ENCODE measurements at regions not wholly inside any gene's neighbourhood (a gene's known extent, or its start where the extent isn't known, plus 50 kb on each side); places are given as distances from the start of the nearest gene placed in this dataset.
"Not testable (repeated sequence)": the region's sequence is repeated elsewhere in the genome, so short reads cannot be mapped to it uniquely, and the experiment has no call there.

GRCh38 chr18:15061289-15061896, 313.4 kb downstream of the ANKRD30B start:
- TF ChIP-seq CTCF (conservative IDR thresholded peaks at IDR 0.05; ENCODE audit: low read length); EZH2phosphoT487 (IDR thresholded peaks at IDR 0.05; ENCODE audit: borderline replicate concordance, low read depth, low read length): not testable (repeated sequence)

Data from OCI-LY7 (cell line).